ENCODE measurements at regions not wholly inside any gene's neighbourhood (a gene's known extent, or its start where the extent isn't known, plus 50 kb on each side); places are given as distances from the start of the nearest gene placed in this dataset.

DNA sequence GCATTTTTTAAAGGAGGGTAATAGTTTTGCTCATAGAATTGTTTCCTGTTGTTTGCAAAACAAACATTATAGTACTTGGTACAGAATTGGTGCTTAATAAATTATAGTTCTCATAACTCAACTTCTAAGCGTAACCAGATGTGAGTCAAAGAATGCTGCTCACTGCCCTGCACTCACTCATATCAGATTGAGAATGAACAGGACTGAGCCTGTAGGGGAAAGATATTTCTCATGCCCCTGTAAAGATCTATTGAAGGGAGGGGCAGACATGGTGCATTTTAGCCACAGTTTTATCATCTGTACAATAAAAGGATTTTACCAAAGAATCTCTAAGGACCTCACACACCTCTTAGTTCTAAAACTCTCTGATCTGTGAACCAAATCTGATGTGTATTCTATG, 358.5 kb downstream of the SEC16B start:
- DNase-seq: no peak
- no peak overlapping the region for H3K4me3 ChIP-seq
- no peaks in the 10 kb centered on the region for H3K9me3 ChIP-seq (replicated peaks in 1 of 3)
- no peak overlapping the region for H3K27ac ChIP-seq
- intact Hi-C loops (cut with DNase I): no loop called here
- no peaks in the 10 kb centered on the region for H3K27me3 ChIP-seq
- TF ChIP-seq, protein P1, sequence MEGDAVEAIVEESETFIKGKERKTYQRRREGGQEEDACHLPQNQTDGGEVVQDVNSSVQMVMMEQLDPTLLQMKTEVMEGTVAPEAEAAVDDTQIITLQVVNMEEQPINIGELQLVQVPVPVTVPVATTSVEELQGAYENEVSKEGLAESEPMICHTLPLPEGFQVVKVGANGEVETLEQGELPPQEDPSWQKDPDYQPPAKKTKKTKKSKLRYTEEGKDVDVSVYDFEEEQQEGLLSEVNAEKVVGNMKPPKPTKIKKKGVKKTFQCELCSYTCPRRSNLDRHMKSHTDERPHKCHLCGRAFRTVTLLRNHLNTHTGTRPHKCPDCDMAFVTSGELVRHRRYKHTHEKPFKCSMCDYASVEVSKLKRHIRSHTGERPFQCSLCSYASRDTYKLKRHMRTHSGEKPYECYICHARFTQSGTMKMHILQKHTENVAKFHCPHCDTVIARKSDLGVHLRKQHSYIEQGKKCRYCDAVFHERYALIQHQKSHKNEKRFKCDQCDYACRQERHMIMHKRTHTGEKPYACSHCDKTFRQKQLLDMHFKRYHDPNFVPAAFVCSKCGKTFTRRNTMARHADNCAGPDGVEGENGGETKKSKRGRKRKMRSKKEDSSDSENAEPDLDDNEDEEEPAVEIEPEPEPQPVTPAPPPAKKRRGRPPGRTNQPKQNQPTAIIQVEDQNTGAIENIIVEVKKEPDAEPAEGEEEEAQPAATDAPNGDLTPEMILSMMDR (IDR thresholded peaks at IDR 0.05): no peak
- no peak for TF ChIP-seq POLR2A (IDR thresholded peaks at IDR 0.05)
- WGBS, 4 donors: 63 to 85% (median 71%) methylated on average over 1 of the region's 1 CpG
- no peaks in the 10 kb centered on the region for H3K4me1 ChIP-seq (replicated peaks in 1 of 2)
- no peaks in the 10 kb centered on the region for H3K36me3 ChIP-seq (replicated peaks in 1 of 2)

DNA sequence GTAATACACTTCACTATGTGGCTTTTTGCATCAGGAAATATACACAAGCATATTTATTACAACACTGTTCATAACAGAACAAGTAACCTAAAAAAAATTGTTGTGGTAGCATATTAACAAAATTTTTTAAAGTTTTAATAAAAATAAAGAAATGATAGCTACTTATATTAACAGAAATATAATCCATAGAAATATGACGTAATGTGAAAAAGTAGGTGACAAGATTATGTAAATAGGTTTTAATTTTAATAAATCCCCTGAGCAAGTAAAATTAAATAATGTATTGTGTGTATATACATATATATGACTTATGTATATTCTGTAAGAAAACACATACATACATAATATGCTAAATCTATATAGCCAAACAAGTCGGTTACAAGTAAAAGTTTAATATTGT, 359.9 kb downstream of the SEC16B start:
- DNase-seq: no peak
- Histone ChIP-seq H3K27ac (no peak overlapping the region), H3K4me1 (replicated peaks in 1 of 2) (no peaks in the 10 kb centered on the region), H3K36me3 (replicated peaks in 1 of 2) (no peaks in the 10 kb centered on the region), H3K27me3 (no peaks in the 10 kb centered on the region), H3K4me3 (no peak overlapping the region), H3K9me3 (replicated peaks in 1 of 3) (no peaks in the 10 kb centered on the region)
- TF ChIP-seq, protein P1 (IDR thresholded peaks at IDR 0.05): no peak
- no peak for TF ChIP-seq POLR2A (IDR thresholded peaks at IDR 0.05)
- WGBS, 4 donors: 66 to 83% (median 72%) methylated on average over 2 of the region's 2 CpGs
- intact Hi-C loops (cut with DNase I): no loop called here

DNA sequence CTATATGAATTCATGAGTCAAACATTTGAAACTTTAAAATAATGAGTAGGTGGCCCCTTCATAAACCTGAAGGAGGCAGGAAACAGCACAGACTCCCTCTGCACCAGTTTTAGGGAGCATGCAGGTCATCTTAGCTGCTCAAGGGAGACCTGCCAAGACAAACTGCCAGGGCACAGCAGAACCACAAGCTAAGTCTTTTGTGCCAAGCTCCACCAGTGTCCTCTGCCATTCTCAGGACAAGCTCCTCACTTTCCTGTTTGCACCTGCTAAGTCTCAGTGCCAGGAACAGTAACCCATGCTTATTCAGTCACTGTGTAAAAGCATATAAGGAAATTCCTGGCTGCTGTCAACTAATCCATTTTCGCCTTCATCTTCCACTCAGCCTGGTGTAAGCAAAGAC, 368.9 kb downstream of the SEC16B start:
- Histone ChIP-seq H3K4me3 (no peak overlapping the region), H3K27ac (no peak overlapping the region), H3K4me1 (replicated peaks in 1 of 2) (no peaks in the 10 kb centered on the region), H3K36me3 (replicated peaks in 1 of 2) (no peaks in the 10 kb centered on the region), H3K9me3 (replicated peaks in 1 of 3) (no peaks in the 10 kb centered on the region), H3K27me3 (no peaks in the 10 kb centered on the region)
- 74 to 84% (median 80%) methylated on average over 1 of the region's 1 CpG for WGBS, 4 donors
- intact Hi-C loops (cut with DNase I): no loop called here
- TF ChIP-seq POLR2A (IDR thresholded peaks at IDR 0.05): no peak
- TF ChIP-seq, protein P1 (IDR thresholded peaks at IDR 0.05): no peak
- DNase-seq: no peak

DNA sequence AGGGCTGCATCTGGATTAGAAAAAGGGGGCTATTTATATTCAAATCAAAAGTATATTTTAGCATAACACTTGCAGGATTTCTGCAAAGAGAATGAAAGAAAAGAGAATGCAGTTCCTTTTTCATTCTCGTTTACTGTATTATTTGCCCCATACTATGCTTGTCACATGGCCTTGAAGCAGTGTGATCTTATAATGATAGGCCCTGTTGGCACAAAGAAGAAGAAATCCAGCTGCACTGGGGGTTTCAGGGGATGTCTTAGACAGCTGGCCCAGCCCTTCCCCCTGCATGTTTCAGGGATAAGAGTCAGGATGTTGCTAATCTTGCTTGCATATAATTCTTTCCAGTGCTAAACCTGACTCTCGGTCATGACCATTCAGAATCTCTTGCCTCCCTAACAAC, 369.5 kb downstream of the SEC16B start:
- intact Hi-C loops (cut with DNase I): no loop called here
- no peak for DNase-seq
- H3K4me3 ChIP-seq: no peak overlapping the region
- no peaks in the 10 kb centered on the region for H3K4me1 ChIP-seq (replicated peaks in 1 of 2)
- WGBS, 4 donors: 20 to 33% (median 28%) methylated on average over 2 of the region's 2 CpGs
- no peak overlapping the region for H3K27ac ChIP-seq
- TF ChIP-seq, protein P1 (IDR thresholded peaks at IDR 0.05): no peak
- no peak for TF ChIP-seq POLR2A (IDR thresholded peaks at IDR 0.05)
- H3K36me3 ChIP-seq (replicated peaks in 1 of 2): no peaks in the 10 kb centered on the region
- H3K9me3 ChIP-seq (replicated peaks in 1 of 3): no peaks in the 10 kb centered on the region
- no peaks in the 10 kb centered on the region for H3K27me3 ChIP-seq

Measured in adrenal gland (tissue), 9 donors.